ENCODE measurements at regions not wholly inside any gene's neighbourhood (a gene's known extent, or its start where the extent isn't known, plus 50 kb on each side); places are given as distances from the start of the nearest gene placed in this dataset.

DNA sequence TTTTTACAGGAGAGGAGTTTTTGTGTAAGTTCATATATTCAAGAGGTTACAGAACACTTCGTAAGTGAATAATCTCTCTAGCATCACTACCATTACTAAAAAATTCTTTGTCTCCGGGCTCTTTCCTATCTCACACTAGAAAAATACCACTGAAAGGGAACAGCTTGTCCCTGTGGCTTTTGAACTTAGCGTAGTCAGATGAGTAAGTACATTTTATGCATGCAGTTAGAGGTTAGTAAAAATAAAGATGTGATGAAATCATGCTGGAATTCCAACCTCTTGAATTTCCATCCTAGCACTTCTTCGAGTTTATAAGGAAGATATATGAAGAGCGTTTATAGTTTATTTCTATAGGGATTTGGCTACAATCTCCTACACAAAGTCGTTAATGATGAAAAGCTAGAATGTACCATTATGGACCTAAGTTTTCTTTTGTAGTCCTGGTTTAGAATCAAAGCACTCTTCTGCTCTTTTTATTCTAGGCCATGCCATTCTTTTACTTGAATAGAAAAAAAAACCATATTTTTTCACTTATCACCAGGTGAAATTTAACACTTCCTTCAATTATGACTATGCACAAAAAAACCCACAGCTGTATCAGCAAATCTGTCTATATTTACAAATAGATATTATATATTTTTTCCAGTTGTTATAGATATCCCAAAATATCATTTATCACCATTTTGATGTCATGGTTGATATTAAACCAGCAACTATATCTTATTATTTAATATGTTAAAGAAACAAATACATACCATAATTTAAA is 139.9 kb upstream of the PCDH9 start:
- H4K20me1 ChIP-seq (ENCODE audit: insufficient read depth): no peaks in the 10 kb centered on the region
- H3K9ac ChIP-seq: peak overlapping the region; percentile 26; the same call in 1 of the 2 replicates
- peak overlapping the region; percentile 67; the same call in 1 of the 2 replicates for H2AFZ ChIP-seq (ENCODE audit: low read depth)
- POLR2A ChIA-PET: no interaction called here
- peak overlapping the region; percentile 42; the same call in 1 of the 2 replicates for H3K4me2 ChIP-seq
- no peaks in the 10 kb centered on the region for H3K79me2 ChIP-seq (ENCODE audit: insufficient read depth)
- H3F3A ChIP-seq (replicated peaks; ENCODE audit: insufficient read depth): peaks cover 7% of the 10 kb centered on the region
- WGBS (ENCODE audit: low lambda C conversion rate): 48% methylated on average over 6 of the region's 6 CpGs
- H3K27ac ChIP-seq (ENCODE audit: low read depth in 2 of 2, low read length in 1 of 2): peak overlapping the region in 1 of 2 experiments; percentile 57; a peak in 2 of 4 replicates
- no peaks in the 10 kb centered on the region for H3K9me3 ChIP-seq
- no peak overlapping the region for H3K4me3 ChIP-seq (ENCODE audit: low read depth in 2 of 2, low read length in 1 of 2)
- H3K27me3 ChIP-seq (ENCODE audit: insufficient read depth): no peaks in the 10 kb centered on the region
- CTCF ChIA-PET: interaction anchor here (1.0 to 1.6 kb wide), 2 partner anchors 12 to 15 kb away, joined by 3 to 4 read pairs; no protein-coding TSS in a partner anchor
- DNase-seq: no peak
- H3K36me3 ChIP-seq (replicated peaks in 1 of 2; ENCODE audit: control insufficient read depth in 1 of 2, insufficient read depth in 2 of 2, low read length in 1 of 2): no peaks in the 10 kb centered on the region
- H3K9me2 ChIP-seq: no peaks in the 10 kb centered on the region
- TF ChIP-seq FOSL2 (IDR thresholded peaks at IDR 0.05; ENCODE audit: borderline replicate concordance, low read depth): peak; percentile 4; the same call in 1 of the 2 replicates
- TF ChIP-seq, protein P1, sequence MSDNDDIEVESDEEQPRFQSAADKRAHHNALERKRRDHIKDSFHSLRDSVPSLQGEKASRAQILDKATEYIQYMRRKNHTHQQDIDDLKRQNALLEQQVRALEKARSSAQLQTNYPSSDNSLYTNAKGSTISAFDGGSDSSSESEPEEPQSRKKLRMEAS (IDR thresholded peaks at IDR 0.05; ENCODE audit: low read depth): no peak
- no peaks in the 10 kb centered on the region; a peak in 1 of 4 replicates for H3K4me1 ChIP-seq (ENCODE audit: control insufficient read depth in 1 of 2, insufficient read depth in 2 of 2, low read depth in 1 of 2, low read length in 1 of 2)

GRCh38 chr13:67367399-67367798 is 137.3 kb upstream of the PCDH9 start:
- ChIA-PET CTCF (no interaction called here), POLR2A (no interaction called here)
- H3K9ac ChIP-seq: no peak overlapping the region
- no peaks in the 10 kb centered on the region for H3K9me3 ChIP-seq
- no peak overlapping the region for H2AFZ ChIP-seq (ENCODE audit: low read depth)
- H3K36me3 ChIP-seq (replicated peaks in 1 of 2; ENCODE audit: control insufficient read depth in 1 of 2, insufficient read depth in 2 of 2, low read length in 1 of 2): no peaks in the 10 kb centered on the region
- TF ChIP-seq POLR2AphosphoS5 (IDR thresholded peaks at IDR 0.05; ENCODE audit: low read depth, low read length) (no peak), GATA2 (CRISPR knock-in tag; IDR thresholded peaks at IDR 0.05) (no peak), NFIC (IDR thresholded peaks at IDR 0.05; ENCODE audit: borderline replicate concordance) (no peak), EP300 (IDR thresholded peaks at IDR 0.05; ENCODE audit: borderline replicate concordance in 1 of 2, low read depth in 1 of 2, low read length in 1 of 2) (no peak), SIN3A (IDR thresholded peaks at IDR 0.05; ENCODE audit: borderline replicate concordance, low read depth, low read length) (no peak), MEF2A (IDR thresholded peaks at IDR 0.05; ENCODE audit: borderline replicate concordance, low read depth) (no peak), FOXJ3 (CRISPR knock-in tag; IDR thresholded peaks at IDR 0.05) (no peak), CHD2 (IDR thresholded peaks at IDR 0.05; ENCODE audit: low read length, partially characterized antibody) (no peak), RCOR1 (IDR thresholded peaks at IDR 0.05; ENCODE audit: low read length) (no peak), RXRA (IDR thresholded peaks at IDR 0.05; ENCODE audit: borderline replicate concordance, low read depth) (no peak), ZBTB33 (IDR thresholded peaks at IDR 0.05; ENCODE audit: borderline replicate concordance, low read depth) (no peak), GABPA (IDR thresholded peaks at IDR 0.05; ENCODE audit: low read depth) (no peak), RFX5 (IDR thresholded peaks at IDR 0.05; ENCODE audit: low read length) (no peak), MXI1 (IDR thresholded peaks at IDR 0.05; ENCODE audit: low read depth, low read length) (no peak), TCF12 (IDR thresholded peaks at IDR 0.05) (no peak)
- TF ChIP-seq, protein P1 (IDR thresholded peaks at IDR 0.05; ENCODE audit: low read depth): no peak
- no peaks in the 10 kb centered on the region for H3K27me3 ChIP-seq (ENCODE audit: insufficient read depth)
- H4K20me1 ChIP-seq (ENCODE audit: insufficient read depth): no peaks in the 10 kb centered on the region
- no peaks in the 10 kb centered on the region for H3K9me2 ChIP-seq
- no peak overlapping the region for H3K27ac ChIP-seq (ENCODE audit: low read depth in 2 of 2, low read length in 1 of 2)
- H3K4me3 ChIP-seq (ENCODE audit: low read depth in 2 of 2, low read length in 1 of 2): no peak overlapping the region
- no peak overlapping the region for H3K4me2 ChIP-seq
- 10% methylated on average over 1 of the region's 1 CpG for WGBS (ENCODE audit: low lambda C conversion rate)
- DNase-seq: no peak
- no peaks in the 10 kb centered on the region for H3K79me2 ChIP-seq (ENCODE audit: insufficient read depth)
- no peaks in the 10 kb centered on the region; a peak in 1 of 4 replicates for H3K4me1 ChIP-seq (ENCODE audit: control insufficient read depth in 1 of 2, insufficient read depth in 2 of 2, low read depth in 1 of 2, low read length in 1 of 2)
- H3F3A ChIP-seq (replicated peaks; ENCODE audit: insufficient read depth): peaks cover 7% of the 10 kb centered on the region

Data from SK-N-SH (cell line).